ENCODE measurements at regions not wholly inside any gene's neighbourhood (a gene's known extent, or its start where the extent isn't known, plus 50 kb on each side); places are given as distances from the start of the nearest gene placed in this dataset.

DNA sequence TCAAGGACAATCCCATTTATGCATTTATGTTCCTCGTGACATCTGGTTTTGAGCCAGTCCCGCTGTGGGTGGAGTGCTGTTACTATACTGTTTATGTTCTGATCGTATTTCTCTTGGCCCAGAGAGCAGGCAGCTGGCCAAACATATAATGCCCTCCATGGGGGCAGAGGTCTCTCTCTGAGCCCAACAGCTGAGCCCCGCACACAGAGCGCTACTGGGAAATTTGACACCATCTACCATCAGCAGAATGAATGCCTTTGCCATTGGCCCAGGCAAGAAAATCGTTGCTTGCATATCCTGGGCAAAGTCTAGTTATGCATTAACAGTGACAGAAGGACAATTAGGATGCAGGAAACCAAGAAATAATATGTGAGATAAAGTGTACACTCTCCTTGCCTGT lies 126.8 kb upstream of the CACNA1A start:
- TF ChIP-seq POLR2A (IDR thresholded peaks at IDR 0.05) (no peak), EP300 (IDR thresholded peaks at IDR 0.05) (no peak)
- TF ChIP-seq, protein P1, sequence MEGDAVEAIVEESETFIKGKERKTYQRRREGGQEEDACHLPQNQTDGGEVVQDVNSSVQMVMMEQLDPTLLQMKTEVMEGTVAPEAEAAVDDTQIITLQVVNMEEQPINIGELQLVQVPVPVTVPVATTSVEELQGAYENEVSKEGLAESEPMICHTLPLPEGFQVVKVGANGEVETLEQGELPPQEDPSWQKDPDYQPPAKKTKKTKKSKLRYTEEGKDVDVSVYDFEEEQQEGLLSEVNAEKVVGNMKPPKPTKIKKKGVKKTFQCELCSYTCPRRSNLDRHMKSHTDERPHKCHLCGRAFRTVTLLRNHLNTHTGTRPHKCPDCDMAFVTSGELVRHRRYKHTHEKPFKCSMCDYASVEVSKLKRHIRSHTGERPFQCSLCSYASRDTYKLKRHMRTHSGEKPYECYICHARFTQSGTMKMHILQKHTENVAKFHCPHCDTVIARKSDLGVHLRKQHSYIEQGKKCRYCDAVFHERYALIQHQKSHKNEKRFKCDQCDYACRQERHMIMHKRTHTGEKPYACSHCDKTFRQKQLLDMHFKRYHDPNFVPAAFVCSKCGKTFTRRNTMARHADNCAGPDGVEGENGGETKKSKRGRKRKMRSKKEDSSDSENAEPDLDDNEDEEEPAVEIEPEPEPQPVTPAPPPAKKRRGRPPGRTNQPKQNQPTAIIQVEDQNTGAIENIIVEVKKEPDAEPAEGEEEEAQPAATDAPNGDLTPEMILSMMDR (IDR thresholded peaks at IDR 0.05), result no peak
